ENCODE measurements at regions not wholly inside any gene's neighbourhood (a gene's known extent, or its start where the extent isn't known, plus 50 kb on each side); places are given as distances from the start of the nearest gene placed in this dataset.
"Not testable (repeated sequence)": the region's sequence is repeated elsewhere in the genome, so short reads cannot be mapped to it uniquely, and the experiment has no call there.

DNA sequence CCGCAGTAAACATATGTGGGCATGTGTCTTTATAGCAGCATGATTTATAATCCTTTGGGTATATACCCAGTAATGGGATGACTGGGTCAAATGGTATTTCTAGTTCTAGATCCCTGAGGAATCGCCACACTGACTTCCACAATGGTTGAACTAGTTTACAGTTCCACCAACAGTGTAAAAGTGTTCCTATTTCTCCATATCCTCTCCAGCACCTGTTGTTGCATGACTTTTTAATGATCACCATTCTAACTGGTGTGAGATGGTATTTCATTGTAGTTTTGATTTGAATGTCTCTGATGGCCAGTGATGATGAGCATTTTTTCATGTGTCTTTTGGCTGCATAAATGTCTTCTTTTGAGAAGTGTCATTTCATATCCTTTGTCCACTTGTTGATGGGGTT lies 238.6 kb upstream of the ZNF337 start:
- H3K27me3 Mint-ChIP-seq (ENCODE audit: low read depth); H3K9me3 Mint-ChIP-seq; H3K4me3 Mint-ChIP-seq; H3K4me1 Mint-ChIP-seq (ENCODE audit: low read depth); H3K27ac Mint-ChIP-seq; H3K36me3 Mint-ChIP-seq (ENCODE audit: low read depth): not testable (repeated sequence)

DNA sequence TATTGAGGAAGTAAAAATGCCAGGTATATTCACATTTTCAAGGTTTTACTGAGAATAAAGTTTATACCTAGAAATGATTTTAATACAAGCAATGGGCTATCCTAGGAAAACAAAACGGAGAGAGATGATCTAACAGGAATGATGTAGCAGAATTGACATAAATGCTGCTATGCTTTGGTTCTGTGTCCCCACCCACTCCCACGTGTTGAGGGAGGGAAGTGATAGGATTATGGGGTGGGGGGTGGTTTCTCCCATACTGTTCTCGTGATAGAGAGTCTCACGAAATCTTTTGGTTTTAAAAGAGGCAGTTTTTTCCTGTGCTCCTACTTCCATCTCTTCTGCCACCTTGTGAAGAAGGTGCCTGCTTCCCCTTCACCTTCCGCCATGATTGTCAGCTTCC lies 236.2 kb upstream of the ZNF337 start:
- H3K9me3 Mint-ChIP-seq; H3K36me3 Mint-ChIP-seq (ENCODE audit: low read depth); H3K4me1 Mint-ChIP-seq (ENCODE audit: low read depth); H3K4me3 Mint-ChIP-seq; H3K27me3 Mint-ChIP-seq (ENCODE audit: low read depth); H3K27ac Mint-ChIP-seq: not testable (repeated sequence)

DNA sequence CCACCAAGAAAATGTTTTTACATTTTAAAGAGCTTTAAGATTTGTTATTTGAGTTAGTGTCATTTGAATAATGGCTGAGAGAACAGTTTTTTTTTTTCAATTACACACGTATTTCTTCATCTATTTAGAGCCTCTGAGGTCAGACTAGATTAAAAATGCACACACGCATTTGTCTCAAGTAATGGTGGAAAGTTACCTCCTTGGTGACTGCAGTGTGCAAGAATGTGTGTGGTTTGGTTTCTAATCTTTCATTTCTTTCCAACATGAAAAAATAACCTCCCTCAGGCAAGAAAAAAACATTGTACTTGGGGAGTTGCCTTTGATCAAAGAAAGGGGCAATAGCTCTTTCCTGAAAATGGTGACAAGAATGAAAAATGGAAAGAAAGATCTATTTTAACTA lies 235.5 kb upstream of the ZNF337 start:
- H3K4me3 Mint-ChIP-seq; H3K4me1 Mint-ChIP-seq (ENCODE audit: low read depth); H3K27me3 Mint-ChIP-seq (ENCODE audit: low read depth); H3K9me3 Mint-ChIP-seq; H3K27ac Mint-ChIP-seq; H3K36me3 Mint-ChIP-seq (ENCODE audit: low read depth): not testable (repeated sequence)

DNA sequence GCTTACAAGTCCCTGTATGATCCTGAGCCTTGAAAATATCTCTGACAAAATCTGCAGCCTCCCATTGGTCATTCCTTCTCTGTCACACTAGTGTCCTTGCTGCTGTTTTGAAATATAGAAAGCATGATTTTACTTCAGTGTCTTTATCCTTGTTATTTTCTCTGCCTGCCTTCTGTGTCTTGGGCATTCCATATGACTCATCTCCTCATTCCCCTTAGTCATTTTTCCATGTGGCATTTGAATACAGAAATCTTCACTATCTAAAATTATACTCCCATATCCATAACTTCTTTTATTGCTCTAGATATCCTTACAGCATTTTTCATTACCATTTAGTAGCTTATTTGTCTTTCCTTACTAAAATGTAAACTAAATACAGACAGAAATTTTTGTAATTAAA lies 205.7 kb upstream of the ZNF337 start:
- H3K36me3 Mint-ChIP-seq (ENCODE audit: low read depth); H3K4me1 Mint-ChIP-seq (ENCODE audit: low read depth); H3K9me3 Mint-ChIP-seq; H3K27me3 Mint-ChIP-seq (ENCODE audit: low read depth); H3K4me3 Mint-ChIP-seq; H3K27ac Mint-ChIP-seq: not testable (repeated sequence)

DNA sequence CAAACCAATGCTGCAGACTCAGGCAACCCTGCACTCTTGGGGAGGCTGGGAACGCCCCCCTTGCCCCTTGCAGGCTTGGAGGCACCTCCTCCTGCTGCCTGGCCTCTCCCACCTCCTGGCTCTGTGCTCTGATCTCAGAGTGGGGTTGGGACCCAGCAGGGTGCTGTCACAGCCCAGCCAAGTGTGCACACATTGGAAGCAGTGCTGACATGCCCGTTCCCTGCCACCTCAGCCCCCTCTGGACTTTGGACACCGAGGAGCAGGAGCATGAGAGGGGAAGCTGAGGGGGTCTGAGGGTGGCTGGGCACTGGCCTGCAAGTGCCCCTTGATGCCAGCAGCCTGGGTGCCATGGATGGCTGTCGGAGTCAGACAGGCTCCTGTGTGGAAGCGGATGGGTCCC lies 202.0 kb upstream of the ZNF337 start:
- H3K4me3 Mint-ChIP-seq; H3K27ac Mint-ChIP-seq; H3K4me1 Mint-ChIP-seq (ENCODE audit: low read depth); H3K9me3 Mint-ChIP-seq; H3K36me3 Mint-ChIP-seq (ENCODE audit: low read depth); H3K27me3 Mint-ChIP-seq (ENCODE audit: low read depth): not testable (repeated sequence)

DNA sequence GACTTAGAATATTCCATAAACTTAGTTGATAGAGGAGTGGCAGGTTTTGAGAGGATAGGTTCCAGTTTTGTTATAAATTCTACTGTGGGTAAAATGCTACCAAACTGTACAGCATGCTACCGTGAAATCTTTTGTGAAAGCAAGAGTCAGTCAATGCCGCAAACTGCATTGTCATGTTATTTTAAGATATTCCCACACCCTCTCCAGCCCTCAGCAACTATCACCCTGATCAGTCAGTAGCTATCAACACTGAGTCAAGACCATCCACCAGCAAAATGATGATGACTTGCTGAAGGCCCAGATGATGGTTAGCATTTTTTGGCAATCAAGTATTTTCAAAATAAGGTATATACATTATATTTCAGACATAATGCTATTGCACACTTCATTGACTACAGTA lies 182.4 kb upstream of the ZNF337 start:
- H3K9me3 Mint-ChIP-seq; H3K36me3 Mint-ChIP-seq (ENCODE audit: low read depth): not testable (repeated sequence)
- peaks cover 12% of the 10 kb centered on the region for H3K27me3 Mint-ChIP-seq (ENCODE audit: low read depth)

DNA sequence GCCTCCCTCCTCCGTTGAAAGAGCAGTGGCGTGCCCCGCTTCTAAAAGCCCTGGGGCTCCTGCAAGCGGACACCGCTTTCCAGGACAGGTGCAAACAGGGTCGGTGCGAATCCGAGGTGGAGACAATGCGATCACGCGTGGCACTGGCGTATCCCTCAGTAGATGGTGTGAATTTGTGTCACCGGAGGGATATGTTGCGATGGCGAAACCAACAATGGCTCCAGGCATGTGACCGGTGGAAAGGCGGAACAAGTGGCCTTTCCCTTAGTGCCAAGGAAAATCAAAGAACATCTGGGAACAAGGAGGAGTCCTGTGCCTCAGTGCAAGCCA lies 172.0 kb upstream of the ZNF337 start:
- H3K4me3 Mint-ChIP-seq, result not testable (repeated sequence)

More for the DNA sequence above, 182.4 kb upstream of the ZNF337 start:
- H3K27ac Mint-ChIP-seq; H3K4me3 Mint-ChIP-seq; H3K4me1 Mint-ChIP-seq (ENCODE audit: low read depth): not testable (repeated sequence)

DNA sequence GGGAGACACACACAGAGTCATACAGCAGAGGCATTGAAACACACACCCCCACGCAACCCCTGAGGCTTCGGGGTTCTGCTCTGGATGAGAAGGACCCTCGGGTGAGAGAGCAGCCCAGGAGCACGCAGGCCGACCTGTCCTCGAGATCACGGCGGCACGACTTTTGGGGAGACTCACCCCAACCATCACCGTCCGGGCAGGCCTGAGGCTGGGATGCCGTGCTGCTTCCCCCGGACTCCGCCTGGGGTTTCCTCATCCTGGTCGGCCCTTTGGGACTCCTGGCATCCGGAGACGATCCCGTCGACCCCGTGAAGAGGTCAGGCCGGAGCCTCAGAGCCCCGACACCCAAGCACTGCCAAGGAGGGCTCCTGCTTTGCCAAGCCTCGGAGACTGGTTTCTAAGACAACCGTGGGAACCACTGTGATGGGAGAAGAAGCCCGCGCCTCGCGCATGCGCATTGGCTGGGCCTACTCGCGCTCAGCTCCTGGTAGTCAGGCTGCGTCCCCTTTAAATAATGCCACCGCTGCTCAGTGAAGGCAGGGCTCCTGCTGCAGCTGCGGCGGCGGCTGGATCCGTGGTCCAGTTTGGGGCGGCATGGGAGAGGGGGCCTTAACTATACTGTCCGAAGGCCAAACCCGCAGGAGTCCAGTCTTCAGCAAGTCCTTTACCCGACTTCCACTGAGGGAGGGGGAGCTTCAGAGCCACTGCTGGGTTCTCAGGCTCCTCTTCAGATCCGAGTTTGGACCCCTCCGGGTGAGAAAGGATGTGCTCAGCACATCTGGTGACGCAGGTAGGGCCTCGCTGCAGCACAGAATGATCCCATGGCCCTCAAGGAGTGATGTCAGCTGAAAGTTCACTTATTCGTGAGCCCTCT lies 171.4 kb upstream of the ZNF337 start:
- Mint-ChIP-seq H3K9me3 (no peaks in the 10 kb centered on the region), H3K4me3 (peak overlapping the region; percentile 63), H3K36me3 (ENCODE audit: low read depth) (no peaks in the 10 kb centered on the region), H3K27me3 (ENCODE audit: low read depth) (peaks cover 51% of the 10 kb centered on the region), H3K27ac (no peak overlapping the region), H3K4me1 (ENCODE audit: low read depth) (peaks cover 11% of the 10 kb centered on the region)

More for the DNA sequence above, 172.0 kb upstream of the ZNF337 start:
- not testable (repeated sequence) for H3K36me3 Mint-ChIP-seq (ENCODE audit: low read depth); H3K9me3 Mint-ChIP-seq; H3K27ac Mint-ChIP-seq; H3K4me1 Mint-ChIP-seq (ENCODE audit: low read depth)
- H3K27me3 Mint-ChIP-seq (ENCODE audit: low read depth), result peaks cover 46% of the 10 kb centered on the region

DNA sequence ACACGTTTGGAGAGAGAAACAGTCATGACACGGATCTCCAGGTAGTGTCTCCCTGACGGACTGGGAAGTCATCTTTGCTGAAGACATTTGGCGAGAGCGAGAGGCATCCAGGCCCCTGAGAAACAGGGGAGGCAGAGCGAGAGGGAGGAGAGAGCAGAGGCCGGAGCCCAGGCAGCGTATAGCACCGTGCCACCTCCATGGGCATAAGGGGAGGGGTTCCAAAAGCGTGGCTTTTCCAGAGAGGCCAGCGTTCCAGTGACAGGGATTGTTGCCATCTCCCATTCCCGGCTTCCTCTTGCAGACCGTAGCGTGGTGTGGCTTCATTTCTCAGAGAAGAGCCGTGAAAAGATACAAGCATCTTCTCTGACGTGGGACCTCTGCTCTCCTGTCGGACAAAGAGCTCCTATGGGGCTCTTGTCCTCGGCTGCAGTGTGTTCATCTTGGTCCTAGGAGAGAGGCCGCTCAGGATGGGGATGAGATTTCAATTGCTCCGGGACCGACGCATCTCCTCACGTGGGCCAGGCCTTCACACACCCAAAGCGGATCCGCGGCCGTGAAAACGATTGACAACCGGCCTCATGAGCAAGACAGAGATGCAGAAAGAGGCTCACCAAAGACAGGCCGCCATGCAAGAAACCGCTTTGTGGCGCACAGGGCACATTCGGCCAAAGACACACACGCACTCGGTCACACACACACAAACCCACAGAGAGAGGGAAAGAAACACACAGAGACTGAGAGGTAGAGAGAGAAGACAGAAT lies 170.5 kb upstream of the ZNF337 start:
- H3K36me3 Mint-ChIP-seq (ENCODE audit: low read depth); H3K27ac Mint-ChIP-seq; H3K9me3 Mint-ChIP-seq: not testable (repeated sequence)
- Mint-ChIP-seq H3K4me1 (ENCODE audit: low read depth) (peaks cover 18% of the 10 kb centered on the region), H3K27me3 (ENCODE audit: low read depth) (peaks cover 60% of the 10 kb centered on the region), H3K4me3 (peak overlapping the region; percentile 38)

DNA sequence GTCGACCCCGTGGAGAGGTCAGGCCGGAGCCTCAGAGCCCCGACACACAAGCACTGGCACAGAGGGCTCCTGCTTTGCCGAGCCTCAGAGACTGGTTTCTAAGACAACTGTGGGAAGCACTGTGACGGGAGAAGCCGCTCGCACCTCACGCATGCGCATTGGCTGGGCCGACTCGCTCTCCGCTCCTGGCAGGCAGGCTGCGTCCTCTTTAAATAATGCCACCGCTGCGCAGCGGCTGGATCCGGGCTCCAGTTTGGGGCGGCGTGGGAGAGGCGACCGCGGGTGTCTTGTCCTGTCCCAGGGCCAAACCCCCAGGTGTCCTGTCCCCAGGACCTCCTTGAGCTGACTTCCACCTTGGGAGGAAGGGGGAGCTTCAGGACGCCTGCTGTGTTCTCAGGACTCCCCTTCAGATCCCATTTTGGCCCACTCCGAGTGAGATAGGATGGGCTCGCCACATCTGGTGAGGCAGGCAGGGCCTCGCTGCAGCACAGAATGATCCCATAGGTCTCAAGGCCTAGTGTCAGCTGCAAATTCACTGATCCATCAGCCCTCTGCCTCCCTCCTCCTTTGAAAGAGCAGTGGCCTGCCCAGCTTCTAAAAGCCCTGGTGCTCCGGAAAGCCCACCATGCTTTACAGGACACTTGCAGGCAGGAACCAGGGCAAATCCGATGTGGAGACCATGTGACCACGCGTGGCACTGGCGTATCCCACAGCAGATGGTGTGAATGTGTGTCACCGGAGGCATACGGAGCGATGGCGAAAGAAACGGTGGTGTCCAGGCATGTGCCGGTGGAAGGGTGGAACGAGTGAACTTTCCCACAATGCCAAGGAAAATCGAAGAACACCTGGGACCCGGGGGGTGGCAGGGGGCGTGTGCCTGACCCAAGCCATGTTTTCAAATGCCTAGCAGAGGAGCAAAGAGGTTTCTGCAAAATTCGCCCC lies 169.3 kb upstream of the ZNF337 start:
- peaks cover 72% of the 10 kb centered on the region for H3K27me3 Mint-ChIP-seq (ENCODE audit: low read depth)
- H3K27ac Mint-ChIP-seq, result no peak overlapping the region
- H3K4me1 Mint-ChIP-seq (ENCODE audit: low read depth), result peaks cover 22% of the 10 kb centered on the region
- no peaks in the 10 kb centered on the region for H3K36me3 Mint-ChIP-seq (ENCODE audit: low read depth)
- no peaks in the 10 kb centered on the region for H3K9me3 Mint-ChIP-seq
- peak overlapping the region; percentile 45 for H3K4me3 Mint-ChIP-seq

DNA sequence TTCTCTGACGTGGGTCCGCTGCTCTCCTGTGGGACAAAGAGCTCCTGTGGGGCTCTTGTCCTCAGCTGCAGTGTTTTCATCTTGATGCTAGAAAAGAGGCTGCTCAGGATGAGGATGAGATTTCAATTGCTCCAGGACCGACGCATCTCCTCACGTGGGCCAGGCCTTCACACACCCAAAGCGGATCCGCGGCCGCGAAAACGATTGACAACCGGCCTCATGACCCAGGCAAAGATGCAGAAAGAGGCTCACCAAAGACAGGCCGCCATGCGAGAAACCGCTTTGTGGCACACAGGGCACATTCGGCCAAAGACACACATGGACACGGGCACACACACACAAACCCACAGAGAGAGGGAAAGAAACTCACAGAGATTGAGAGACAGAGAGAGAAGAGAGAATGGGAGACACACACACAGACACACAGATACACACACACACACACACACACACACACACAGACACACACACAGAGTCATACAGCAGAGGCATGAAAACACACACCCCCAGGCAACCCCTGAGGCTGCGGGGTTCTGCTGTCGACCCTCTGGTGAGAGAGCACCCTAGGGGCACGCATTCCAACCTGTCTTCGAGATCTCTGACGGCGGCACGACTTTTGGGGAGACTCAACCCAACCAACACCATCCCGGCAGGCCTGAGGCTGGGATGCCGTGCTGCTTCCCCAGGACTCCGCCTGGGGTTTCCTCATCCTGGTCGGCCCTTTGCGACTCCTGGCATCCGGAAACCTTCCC lies 168.5 kb upstream of the ZNF337 start:
- H3K27ac Mint-ChIP-seq; H3K36me3 Mint-ChIP-seq (ENCODE audit: low read depth); H3K9me3 Mint-ChIP-seq: not testable (repeated sequence)
- Mint-ChIP-seq H3K4me3 (peak overlapping the region; percentile 68), H3K27me3 (ENCODE audit: low read depth) (peaks cover 80% of the 10 kb centered on the region), H3K4me1 (ENCODE audit: low read depth) (peaks cover 25% of the 10 kb centered on the region)

DNA sequence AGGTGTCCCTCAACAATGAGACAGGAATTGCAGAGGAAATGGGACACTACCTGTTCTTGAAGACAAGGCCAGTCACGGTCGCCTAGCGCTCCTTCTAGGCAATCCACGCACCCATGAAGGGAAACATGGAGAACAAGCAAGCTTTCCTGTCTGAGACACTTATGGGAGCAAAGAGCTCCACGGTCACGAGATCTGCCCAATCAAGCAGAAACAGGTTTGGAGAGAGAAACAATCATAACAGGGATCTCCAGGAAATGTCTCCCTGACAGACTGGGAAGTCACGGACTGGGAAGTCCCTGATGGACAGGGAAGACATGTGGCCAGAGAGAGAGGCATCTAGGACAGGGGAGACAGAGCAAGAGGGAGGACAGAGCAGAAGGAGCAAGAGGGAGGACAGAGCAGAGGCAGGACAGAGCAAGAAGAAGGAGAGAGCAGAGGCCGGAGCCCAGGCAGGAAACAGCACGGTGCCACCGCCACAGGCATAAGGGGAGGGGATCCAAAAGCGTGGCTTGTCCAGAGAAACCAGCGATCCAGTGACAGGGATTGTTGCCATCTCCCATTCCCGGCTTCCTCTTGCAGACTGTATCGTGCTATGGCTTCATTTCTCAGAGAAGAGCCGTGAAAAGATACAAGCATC lies 167.8 kb upstream of the ZNF337 start:
- Mint-ChIP-seq H3K4me1 (ENCODE audit: low read depth) (peaks cover 30% of the 10 kb centered on the region), H3K27me3 (ENCODE audit: low read depth) (peaks cover 87% of the 10 kb centered on the region), H3K4me3 (peak overlapping the region; percentile 30), H3K27ac (peak overlapping the region; percentile 16), H3K36me3 (ENCODE audit: low read depth) (no peaks in the 10 kb centered on the region), H3K9me3 (no peaks in the 10 kb centered on the region)

DNA sequence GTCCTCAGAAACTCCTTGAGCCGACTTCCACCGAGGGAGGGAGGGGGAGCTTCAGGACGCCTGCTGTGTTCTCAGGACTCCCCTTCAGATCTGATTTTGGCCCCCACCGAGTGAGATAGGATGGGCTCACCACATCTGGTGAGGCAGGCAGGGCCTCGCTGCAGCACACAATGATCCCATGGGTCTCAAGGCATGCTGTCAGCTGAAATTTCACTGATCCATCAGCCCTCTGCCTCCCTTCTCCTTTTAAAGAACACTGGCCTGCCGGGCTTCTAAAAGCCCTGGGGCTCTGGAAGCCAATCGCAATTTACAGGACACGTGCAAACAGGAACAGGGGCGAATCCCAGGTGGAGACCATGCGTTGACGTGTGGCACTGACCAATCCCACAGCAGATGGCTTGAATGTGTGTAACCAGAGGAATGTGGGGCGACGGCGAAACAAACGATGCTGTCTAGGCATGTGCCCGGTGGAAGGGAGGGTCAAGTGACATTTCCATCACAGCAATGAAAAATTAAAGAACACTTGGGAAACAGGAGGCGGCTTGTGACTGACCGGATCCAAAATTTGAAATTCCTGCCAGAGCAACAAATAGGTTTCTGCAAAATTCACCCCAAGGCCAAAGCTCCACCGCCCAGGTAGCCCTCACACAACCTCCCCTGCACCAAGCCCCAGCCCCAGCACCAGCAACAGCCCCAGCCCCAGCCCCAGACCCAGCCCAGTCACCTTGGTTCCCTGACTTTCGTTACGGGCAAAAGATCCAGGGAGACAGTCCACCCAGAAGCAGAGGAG lies 167.1 kb upstream of the ZNF337 start:
- Mint-ChIP-seq H3K27me3 (ENCODE audit: low read depth) (peaks cover 91% of the 10 kb centered on the region), H3K4me1 (ENCODE audit: low read depth) (peaks cover 37% of the 10 kb centered on the region), H3K4me3 (peak overlapping the region; percentile 82), H3K27ac (no peak overlapping the region), H3K9me3 (no peaks in the 10 kb centered on the region), H3K36me3 (ENCODE audit: low read depth) (no peaks in the 10 kb centered on the region)

All from T-helper 1 cell treated with Interleukin-12 subunit alpha and Interleukin-12 subunit beta and Interleukin-4 antibody, amounts not matched to agents 30 μg/mL and 1 μg/mL, for 36 hours (primary cell).